C4-2B (cell line): ENCODE measurements at regions not wholly inside any gene's neighbourhood (a gene's known extent, or its start where the extent isn't known, plus 50 kb on each side); places are given as distances from the start of the nearest gene placed in this dataset.

ENCODE experiments used
- H3K27ac ChIP-seq: fragments of 450-650 bp; 2 replicates; pipeline ENCODE4 v1.5.1; 2017
- ZFX ChIP-seq: fragments of 450-650 bp; IDR thresholded peaks from 2 replicates; pipeline ENCODE4 v1.6.1; 2017
- TF ChIP-seq, protein P1 (sequence below): fragments of 450-650 bp; conservative IDR thresholded peaks from 2 replicates; pipeline ENCODE4 v1.5.1; 2017; ENCODE audit warnings: mild to moderate bottlenecking

DNA sequence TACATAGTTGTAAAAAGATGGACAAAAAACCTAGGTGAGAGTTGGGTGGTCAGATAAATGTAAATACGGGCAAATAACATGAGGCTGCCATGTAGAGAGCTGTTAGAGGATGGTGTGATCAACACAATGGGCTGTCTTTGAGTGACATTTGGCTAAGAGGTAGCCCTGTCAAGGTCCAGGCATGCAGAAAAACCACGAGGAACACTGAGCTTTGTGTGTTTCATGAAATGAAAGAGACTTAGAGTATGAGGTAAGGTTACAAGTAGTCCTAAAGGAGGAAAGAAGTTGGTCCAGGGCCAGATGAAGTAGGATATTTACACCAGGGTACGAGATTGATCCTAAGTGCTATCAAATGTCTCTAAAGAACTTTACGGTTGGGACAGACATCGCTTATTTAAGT, 160.9 kb downstream of the RDH14 start:
- TF ChIP-seq, protein P1, sequence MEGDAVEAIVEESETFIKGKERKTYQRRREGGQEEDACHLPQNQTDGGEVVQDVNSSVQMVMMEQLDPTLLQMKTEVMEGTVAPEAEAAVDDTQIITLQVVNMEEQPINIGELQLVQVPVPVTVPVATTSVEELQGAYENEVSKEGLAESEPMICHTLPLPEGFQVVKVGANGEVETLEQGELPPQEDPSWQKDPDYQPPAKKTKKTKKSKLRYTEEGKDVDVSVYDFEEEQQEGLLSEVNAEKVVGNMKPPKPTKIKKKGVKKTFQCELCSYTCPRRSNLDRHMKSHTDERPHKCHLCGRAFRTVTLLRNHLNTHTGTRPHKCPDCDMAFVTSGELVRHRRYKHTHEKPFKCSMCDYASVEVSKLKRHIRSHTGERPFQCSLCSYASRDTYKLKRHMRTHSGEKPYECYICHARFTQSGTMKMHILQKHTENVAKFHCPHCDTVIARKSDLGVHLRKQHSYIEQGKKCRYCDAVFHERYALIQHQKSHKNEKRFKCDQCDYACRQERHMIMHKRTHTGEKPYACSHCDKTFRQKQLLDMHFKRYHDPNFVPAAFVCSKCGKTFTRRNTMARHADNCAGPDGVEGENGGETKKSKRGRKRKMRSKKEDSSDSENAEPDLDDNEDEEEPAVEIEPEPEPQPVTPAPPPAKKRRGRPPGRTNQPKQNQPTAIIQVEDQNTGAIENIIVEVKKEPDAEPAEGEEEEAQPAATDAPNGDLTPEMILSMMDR = no peak
- no peak for TF ChIP-seq ZFX
- H3K27ac ChIP-seq = no peak overlapping the region

DNA sequence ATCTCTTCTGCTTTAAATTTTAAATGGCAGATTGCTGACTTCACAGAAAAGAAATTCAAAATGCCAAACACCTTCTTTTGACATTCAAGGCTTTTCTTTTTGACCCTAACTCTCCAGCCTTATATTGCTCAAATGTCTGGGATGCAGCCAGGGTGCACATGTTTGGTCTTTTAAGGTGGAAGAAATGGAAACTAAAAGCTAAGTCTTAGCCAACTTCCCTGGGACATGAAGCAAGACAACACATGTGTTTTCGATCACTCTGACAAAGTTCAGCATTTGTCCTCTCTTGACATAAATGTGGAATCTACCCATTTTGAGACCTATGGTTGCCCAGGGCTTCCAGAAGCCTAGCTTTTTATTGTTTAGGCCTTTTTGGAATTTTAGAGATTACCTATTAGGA, 161.6 kb downstream of the RDH14 start:
- TF ChIP-seq ZFX = no peak
- TF ChIP-seq, protein P1 = no peak
- no peak overlapping the region for H3K27ac ChIP-seq

DNA sequence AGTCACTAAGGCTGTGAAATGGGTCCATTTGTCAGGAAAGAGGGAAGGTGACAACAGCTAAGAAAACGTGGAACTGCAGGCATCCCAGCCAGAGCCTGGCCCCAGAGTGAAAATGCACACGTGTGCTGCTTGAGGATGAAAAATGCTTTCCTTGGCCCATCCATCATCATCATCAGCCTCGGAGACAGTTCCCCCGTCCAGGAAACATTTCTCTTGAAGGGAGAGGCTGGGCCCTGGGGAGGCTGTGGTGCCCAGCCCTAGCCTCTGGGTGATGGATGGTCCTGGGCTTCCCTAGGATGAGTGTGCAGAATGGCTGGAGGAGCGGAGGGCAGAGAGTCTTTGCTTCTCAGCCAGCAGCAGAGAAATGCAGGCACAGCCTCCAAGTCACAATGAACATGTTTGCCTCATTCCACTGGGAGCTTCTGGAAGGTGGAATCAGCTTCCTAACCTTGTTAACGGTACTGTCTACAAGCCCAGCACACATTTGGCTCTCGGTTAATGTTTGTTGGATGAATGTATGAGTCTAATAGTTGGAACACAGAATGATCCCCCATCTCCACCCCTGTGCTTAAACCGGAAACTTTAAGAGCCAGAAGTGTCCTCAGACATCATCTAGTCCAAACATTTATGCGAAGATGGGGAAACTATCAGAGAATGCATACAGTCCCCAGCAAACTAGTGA, 164.0 kb downstream of the RDH14 start:
- TF ChIP-seq, protein P1 = no peak
- TF ChIP-seq ZFX = no peak
- H3K27ac ChIP-seq = no peak overlapping the region

DNA sequence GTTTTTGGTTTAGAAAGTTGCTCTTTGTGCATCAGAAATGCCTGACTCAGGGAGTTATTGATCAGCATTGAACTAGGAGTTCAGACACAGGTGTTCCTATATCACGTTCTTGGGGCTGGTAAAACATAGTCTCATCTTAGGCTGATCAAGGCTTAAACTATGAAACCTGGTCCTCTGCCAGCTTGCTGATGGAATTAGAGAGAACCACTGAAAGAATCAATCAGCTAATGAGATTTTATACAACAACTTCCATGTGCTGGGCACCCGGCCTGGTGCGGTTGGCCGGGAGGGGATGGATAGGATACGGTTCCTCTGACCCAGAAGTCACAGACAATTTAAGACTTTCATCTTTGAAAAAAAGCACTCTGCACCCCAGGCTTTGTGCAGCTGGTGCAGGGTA, 164.9 kb downstream of the RDH14 start:
- H3K27ac ChIP-seq = no peak overlapping the region
- TF ChIP-seq, protein P1 = no peak
- no peak for TF ChIP-seq ZFX

DNA sequence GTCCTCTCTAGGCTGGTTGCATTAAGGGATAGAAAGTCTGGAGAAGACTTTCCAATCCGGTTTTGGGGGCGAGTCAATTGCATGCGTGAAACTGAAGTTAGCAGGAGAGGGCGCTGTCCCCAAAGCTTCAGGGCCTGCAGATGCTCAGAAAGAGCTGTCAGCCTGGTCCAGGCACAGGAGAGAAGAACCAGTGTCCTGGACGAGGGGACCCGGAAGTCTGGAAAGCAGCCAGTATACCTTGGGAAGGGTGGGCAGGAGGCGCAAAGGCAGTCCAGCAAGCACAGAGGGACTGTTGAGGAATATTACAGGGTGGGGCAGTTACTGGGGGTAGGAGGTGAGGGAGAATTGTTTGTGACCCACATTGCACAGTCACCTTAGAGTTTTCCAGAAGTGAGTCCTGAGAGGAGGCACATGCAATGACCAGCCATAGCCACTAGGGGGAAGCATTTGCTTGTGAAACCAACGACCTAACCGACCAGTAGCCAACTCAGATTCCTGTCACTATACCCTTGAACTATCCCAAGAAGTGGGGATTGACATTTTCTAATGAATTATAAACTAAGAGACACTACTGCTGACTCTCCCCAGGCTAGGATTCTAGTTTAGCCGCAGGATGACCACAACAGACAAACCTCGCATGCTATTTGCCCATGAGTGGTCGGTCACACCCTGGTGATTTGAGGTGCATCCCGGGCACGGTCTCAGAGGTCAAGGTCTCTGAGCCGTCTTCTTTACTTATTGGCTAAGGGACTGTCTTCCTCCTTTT, 172.8 kb downstream of the RDH14 start:
- TF ChIP-seq ZFX = no peak
- TF ChIP-seq, protein P1 = peak; percentile 87
- no peak overlapping the region for H3K27ac ChIP-seq

DNA sequence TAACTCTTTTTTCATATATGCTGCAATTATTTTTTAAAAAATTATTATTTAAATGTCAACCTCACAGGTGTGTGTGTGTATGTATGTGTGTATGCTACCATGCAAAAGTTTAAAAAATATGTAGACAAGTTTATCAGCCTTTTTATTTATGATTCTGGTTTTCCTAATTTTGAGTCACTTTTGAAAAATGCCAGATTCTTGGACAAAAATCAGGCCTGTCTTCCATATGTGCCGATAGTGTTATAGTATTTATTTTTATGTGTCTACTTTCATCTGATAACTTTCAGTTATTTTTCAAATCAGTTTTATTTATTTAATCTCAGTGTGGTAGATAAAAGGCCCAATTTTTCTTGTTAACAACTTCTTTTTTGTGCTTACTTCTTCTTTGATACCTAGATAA, 176.2 kb downstream of the RDH14 start:
- TF ChIP-seq, protein P1 = no peak
- no peak for TF ChIP-seq ZFX
- H3K27ac ChIP-seq = no peak overlapping the region

DNA sequence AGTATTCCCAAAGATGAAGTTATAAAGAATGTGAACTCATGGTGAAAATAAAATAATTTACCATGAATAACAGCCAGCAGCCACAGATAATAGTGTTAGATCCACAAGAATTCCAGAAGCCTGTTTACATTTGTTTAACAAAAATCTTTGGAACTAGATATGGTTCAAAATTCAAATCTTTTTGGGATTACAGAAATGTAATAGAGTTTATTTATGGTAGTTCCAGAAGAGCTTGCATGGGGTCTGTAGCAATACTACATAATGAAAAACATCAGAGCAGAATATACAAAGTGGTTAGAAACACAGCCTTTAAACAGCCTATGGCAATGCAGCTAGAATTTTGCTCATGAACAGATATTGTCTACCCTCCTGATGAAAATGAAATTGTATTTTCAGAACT, 179.1 kb downstream of the RDH14 start:
- TF ChIP-seq ZFX = no peak
- TF ChIP-seq, protein P1 = no peak
- H3K27ac ChIP-seq = no peak overlapping the region
